Astrocyte (in vitro differentiated cells and primary cell): ENCODE measurements at regions not wholly inside any gene's neighbourhood (a gene's known extent, or its start where the extent isn't known, plus 50 kb on each side); places are given as distances from the start of the nearest gene placed in this dataset.

Experiments used
- DNase-seq: peaks from one replicate; pipeline ENCODE4 v3.0.0-alpha.2; 2010; ENCODE audit warnings: low read depth
- FAIRE-seq: peaks from 2 replicates; lab custom pipeline; 2011; peaks lifted over from hg19 to GRCh38; lab: Jason Lieb, UNC
- H2AFZ ChIP-seq: 2 replicates; pipeline ENCODE4 v1.6.0; 2012; ENCODE audit warnings: low read depth, low read length, inconsistent platforms
- H3K27ac ChIP-seq: 2 replicates; pipeline ENCODE4 v1.5.1; 2011; ENCODE audit warnings: low read depth, low read length, inconsistent platforms
- H3K27me3 ChIP-seq: 2 replicates; pipeline ENCODE4 v1.6.0; 2011; ENCODE audit warnings: low read length, inconsistent platforms; ENCODE audit not compliant: insufficient read depth
- H3K36me3 ChIP-seq: 2 replicates; pipeline ENCODE4 v1.5.1; 2011; ENCODE audit warnings: low read length, inconsistent platforms; ENCODE audit not compliant: insufficient read depth
- H3K4me1 ChIP-seq: 2 replicates; pipeline ENCODE4 v1.5.1; 2011; ENCODE audit warnings: low read length, inconsistent platforms; ENCODE audit not compliant: insufficient read depth
- H3K4me2 ChIP-seq: 2 replicates; pipeline ENCODE4 v1.6.0; 2012; ENCODE audit warnings: low read length, inconsistent platforms
- H3K4me3 ChIP-seq: 2 replicates; pipeline ENCODE4 v1.5.1; 2011; ENCODE audit warnings: low read depth, mild to moderate bottlenecking, low read length, inconsistent platforms; ENCODE audit not compliant: insufficient read depth
- H3K79me2 ChIP-seq: 2 replicates; pipeline ENCODE4 v1.6.0; 2012; ENCODE audit warnings: mild to moderate bottlenecking, low read length, inconsistent platforms; ENCODE audit not compliant: insufficient read depth
- H3K9ac ChIP-seq: 2 replicates; pipeline ENCODE4 v1.6.0; 2012; ENCODE audit warnings: mild to moderate bottlenecking, low read length, inconsistent platforms
- H3K9me3 ChIP-seq: 2 replicates; pipeline ENCODE4 v1.5.1; 2012; ENCODE audit warnings: low read depth, mild to moderate bottlenecking, low read length, inconsistent platforms; ENCODE audit not compliant: insufficient read depth
- H4K20me1 ChIP-seq: 2 replicates; pipeline ENCODE4 v1.6.0; 2012; ENCODE audit warnings: low read length, inconsistent platforms; ENCODE audit not compliant: insufficient read depth
- H3K27ac Mint-ChIP-seq: one replicate; pipeline ENCODE4 v1.8.0; 2021; ENCODE audit warnings: mild to moderate bottlenecking, mixed read lengths; ENCODE audit not compliant: unreplicated experiment
- H3K27me3 Mint-ChIP-seq: one replicate; pipeline ENCODE4 v1.8.0; 2021; ENCODE audit warnings: low read depth, mixed read lengths; ENCODE audit not compliant: unreplicated experiment
- H3K36me3 Mint-ChIP-seq: one replicate; pipeline ENCODE4 v1.8.0; 2021; ENCODE audit warnings: low read depth, mixed read lengths; ENCODE audit not compliant: unreplicated experiment
- H3K4me1 Mint-ChIP-seq: one replicate; pipeline ENCODE4 v1.8.0; 2021; ENCODE audit warnings: low read depth, mixed read lengths; ENCODE audit not compliant: unreplicated experiment
- H3K4me3 Mint-ChIP-seq: one replicate; pipeline ENCODE4 v1.8.0; 2021; ENCODE audit warnings: mild to moderate bottlenecking, moderate library complexity, mixed read lengths; ENCODE audit not compliant: unreplicated experiment
- H3K9me3 Mint-ChIP-seq: one replicate; pipeline ENCODE4 v1.8.0; 2021; ENCODE audit warnings: mild to moderate bottlenecking, mixed read lengths; ENCODE audit not compliant: unreplicated experiment
- EZH2 ChIP-seq: IDR thresholded peaks from 2 replicates; pipeline ENCODE4 v1.6.1; 2012; ENCODE audit warnings: mild to moderate bottlenecking, low read length, inconsistent platforms; ENCODE audit not compliant: insufficient read depth
- TF ChIP-seq, protein P1 (sequence below): IDR thresholded peaks from 2 replicates; pipeline ENCODE4 v1.5.1; 2011; ENCODE audit warnings: low read depth, mild to moderate bottlenecking, inconsistent platforms, low read length, moderate library complexity; ENCODE audit not compliant: insufficient read depth

DNA sequence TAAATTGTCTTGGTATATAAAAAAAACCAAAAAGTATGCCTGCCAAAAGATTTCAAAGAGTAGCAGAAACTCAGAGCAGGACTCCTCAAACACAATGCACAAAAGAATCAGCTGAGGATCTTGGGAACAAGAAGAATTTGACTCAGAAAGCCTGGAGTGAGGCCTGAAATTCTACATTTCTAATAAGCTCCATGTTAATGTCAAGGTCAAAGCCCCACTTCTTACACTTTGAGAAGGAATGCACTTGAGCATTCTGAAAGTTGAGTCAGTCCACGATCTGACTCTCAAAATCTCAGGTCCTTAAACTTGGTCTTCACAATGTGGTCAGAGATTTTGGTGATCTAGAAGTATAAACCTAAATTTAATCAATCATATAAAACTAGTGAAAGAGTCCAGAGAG is 910.0 kb upstream of the GBE1 start:
- TF ChIP-seq EZH2, result no peak
- TF ChIP-seq, protein P1, sequence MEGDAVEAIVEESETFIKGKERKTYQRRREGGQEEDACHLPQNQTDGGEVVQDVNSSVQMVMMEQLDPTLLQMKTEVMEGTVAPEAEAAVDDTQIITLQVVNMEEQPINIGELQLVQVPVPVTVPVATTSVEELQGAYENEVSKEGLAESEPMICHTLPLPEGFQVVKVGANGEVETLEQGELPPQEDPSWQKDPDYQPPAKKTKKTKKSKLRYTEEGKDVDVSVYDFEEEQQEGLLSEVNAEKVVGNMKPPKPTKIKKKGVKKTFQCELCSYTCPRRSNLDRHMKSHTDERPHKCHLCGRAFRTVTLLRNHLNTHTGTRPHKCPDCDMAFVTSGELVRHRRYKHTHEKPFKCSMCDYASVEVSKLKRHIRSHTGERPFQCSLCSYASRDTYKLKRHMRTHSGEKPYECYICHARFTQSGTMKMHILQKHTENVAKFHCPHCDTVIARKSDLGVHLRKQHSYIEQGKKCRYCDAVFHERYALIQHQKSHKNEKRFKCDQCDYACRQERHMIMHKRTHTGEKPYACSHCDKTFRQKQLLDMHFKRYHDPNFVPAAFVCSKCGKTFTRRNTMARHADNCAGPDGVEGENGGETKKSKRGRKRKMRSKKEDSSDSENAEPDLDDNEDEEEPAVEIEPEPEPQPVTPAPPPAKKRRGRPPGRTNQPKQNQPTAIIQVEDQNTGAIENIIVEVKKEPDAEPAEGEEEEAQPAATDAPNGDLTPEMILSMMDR, result no peak
- no peak overlapping the region for H3K4me3 ChIP-seq

DNA sequence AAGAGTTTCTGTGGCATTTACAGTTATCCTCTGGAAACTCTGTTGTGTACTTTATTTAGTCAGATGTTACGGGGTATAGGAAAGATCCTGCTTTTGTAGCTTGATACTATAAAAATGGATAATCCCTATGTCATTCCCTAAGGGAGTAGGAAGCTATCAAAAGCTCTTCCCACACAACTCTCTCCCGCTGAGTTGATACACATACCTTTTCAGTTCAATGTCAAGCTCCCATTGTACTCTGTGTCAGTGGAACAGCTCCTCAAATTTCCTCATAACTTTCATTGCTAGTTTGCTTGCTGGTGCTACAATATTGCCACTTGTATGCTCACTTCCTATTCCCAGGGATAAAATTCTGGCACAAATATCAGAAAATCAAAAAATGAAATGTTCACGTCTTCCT is 893.3 kb upstream of the GBE1 start:
- no peak overlapping the region for H3K9ac ChIP-seq
- no peak overlapping the region for H3K27ac Mint-ChIP-seq
- no peaks in the 10 kb centered on the region for H3K79me2 ChIP-seq
- no peaks in the 10 kb centered on the region for H3K27me3 Mint-ChIP-seq
- H3K9me3 Mint-ChIP-seq, result no peaks in the 10 kb centered on the region
- no peak overlapping the region for H3K4me2 ChIP-seq
- FAIRE-seq, result no peak
- no peaks in the 10 kb centered on the region for H3K36me3 ChIP-seq
- TF ChIP-seq, protein P1, result no peak
- no peak for TF ChIP-seq EZH2
- H3K27ac ChIP-seq, result no peak overlapping the region
- no peaks in the 10 kb centered on the region for H3K36me3 Mint-ChIP-seq
- no peak overlapping the region for H3K4me3 Mint-ChIP-seq
- H3K4me1 ChIP-seq, result no peaks in the 10 kb centered on the region
- DNase-seq, result no peak
- no peaks in the 10 kb centered on the region for H3K9me3 ChIP-seq
- H3K27me3 ChIP-seq, result no peaks in the 10 kb centered on the region
- no peaks in the 10 kb centered on the region for H4K20me1 ChIP-seq
- H3K4me3 ChIP-seq, result no peak overlapping the region
- H3K4me1 Mint-ChIP-seq, result peaks cover 4% of the 10 kb centered on the region
- no peak overlapping the region for H2AFZ ChIP-seq

More for the DNA sequence above, 910.0 kb upstream of the GBE1 start:
- H3K4me3 Mint-ChIP-seq, result no peak overlapping the region
- H3K27ac Mint-ChIP-seq, result no peak overlapping the region
- H3K36me3 Mint-ChIP-seq, result no peaks in the 10 kb centered on the region
- Histone ChIP-seq H2AFZ (no peak overlapping the region), H3K79me2 (no peaks in the 10 kb centered on the region), H3K4me1 (no peaks in the 10 kb centered on the region), H3K27me3 (no peaks in the 10 kb centered on the region), H3K27ac (no peak overlapping the region), H3K4me2 (no peak overlapping the region), H3K36me3 (no peaks in the 10 kb centered on the region), H3K9ac (no peak overlapping the region), H4K20me1 (no peaks in the 10 kb centered on the region), H3K9me3 (no peaks in the 10 kb centered on the region)
- H3K9me3 Mint-ChIP-seq, result no peaks in the 10 kb centered on the region
- no peaks in the 10 kb centered on the region for H3K27me3 Mint-ChIP-seq
- no peak for FAIRE-seq
- peaks cover 2% of the 10 kb centered on the region for H3K4me1 Mint-ChIP-seq
- DNase-seq, result peak; percentile 56

DNA sequence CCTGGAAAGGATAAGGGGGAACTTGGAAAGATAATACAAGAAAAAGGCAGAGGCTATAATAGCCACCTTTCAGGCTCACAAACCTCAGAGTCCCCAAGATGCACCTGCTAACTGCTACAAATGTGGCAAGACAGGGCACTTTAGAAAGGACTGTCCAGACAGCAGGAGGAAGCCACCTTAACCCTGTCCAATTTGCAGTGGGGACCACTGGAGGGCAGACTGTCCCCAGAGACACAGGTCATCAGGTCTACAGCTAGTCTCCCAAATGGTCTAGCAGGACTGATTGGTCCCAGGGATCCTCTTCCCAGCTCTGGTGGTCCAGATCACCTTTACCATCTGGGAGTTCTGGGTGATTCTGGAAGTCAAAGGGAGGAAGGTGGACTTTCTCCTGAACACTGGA is 882.5 kb upstream of the GBE1 start:
- Mint-ChIP-seq H3K4me1 (peaks cover 4% of the 10 kb centered on the region), H3K9me3 (no peaks in the 10 kb centered on the region), H3K36me3 (no peaks in the 10 kb centered on the region), H3K27ac (no peak overlapping the region), H3K27me3 (peaks cover 3% of the 10 kb centered on the region), H3K4me3 (no peak overlapping the region)
- H4K20me1 ChIP-seq, result no peaks in the 10 kb centered on the region
- H3K27me3 ChIP-seq, result no peaks in the 10 kb centered on the region
- H3K4me3 ChIP-seq, result no peak overlapping the region
- no peak overlapping the region for H2AFZ ChIP-seq
- no peak overlapping the region for H3K27ac ChIP-seq
- FAIRE-seq (no peak), DNase-seq (peak; percentile 2)
- H3K4me1 ChIP-seq, result peaks cover 3% of the 10 kb centered on the region
- H3K9ac ChIP-seq, result no peak overlapping the region
- no peak overlapping the region for H3K4me2 ChIP-seq
- no peaks in the 10 kb centered on the region for H3K79me2 ChIP-seq
- H3K9me3 ChIP-seq, result no peaks in the 10 kb centered on the region
- no peak for TF ChIP-seq EZH2
- TF ChIP-seq, protein P1, result no peak
- H3K36me3 ChIP-seq, result no peaks in the 10 kb centered on the region
